GM18507 (cell line): ENCODE measurements at regions not wholly inside any gene's neighbourhood (a gene's known extent, or its start where the extent isn't known, plus 50 kb on each side); places are given as distances from the start of the nearest gene placed in this dataset.
A peak's percentile ranks its signal among the peaks of the same experiment; 100 is the strongest.
"Not testable (repeated sequence)": the region's sequence is repeated elsewhere in the genome, so short reads cannot be mapped to it uniquely, and the experiment has no call there.

Source experiments
- DNase-seq: peaks from one replicate; pipeline ENCODE4 v3.0.0; 2011; ENCODE audit warnings: low read depth; ENCODE audit not compliant: insufficient read length; ENCODE audit errors: extremely low spot score
- FAIRE-seq: peaks from 2 replicates; lab custom pipeline; 2011; peaks lifted over from hg19 to GRCh38; lab: Jason Lieb, UNC

DNA sequence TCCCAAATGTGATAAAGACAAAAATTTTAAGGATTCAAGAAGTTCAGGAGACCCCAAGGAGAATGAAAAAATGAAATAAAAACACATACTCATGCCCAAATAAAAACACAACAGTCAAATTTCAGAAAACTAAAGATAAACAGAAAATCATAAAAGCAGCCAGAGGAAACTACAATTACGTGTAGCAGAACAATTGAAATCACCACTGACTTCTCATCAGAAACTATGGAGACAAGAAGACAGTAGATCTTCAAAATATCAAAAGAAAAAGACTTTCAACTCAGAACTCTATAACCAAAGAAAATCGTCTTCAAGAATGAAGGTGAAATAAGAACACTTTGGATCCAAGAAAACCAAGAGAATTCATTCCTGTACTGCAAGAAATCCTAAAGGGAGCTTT is 54.9 kb downstream of the DIO3 start:
- no peak for DNase-seq
- FAIRE-seq = no peak

DNA sequence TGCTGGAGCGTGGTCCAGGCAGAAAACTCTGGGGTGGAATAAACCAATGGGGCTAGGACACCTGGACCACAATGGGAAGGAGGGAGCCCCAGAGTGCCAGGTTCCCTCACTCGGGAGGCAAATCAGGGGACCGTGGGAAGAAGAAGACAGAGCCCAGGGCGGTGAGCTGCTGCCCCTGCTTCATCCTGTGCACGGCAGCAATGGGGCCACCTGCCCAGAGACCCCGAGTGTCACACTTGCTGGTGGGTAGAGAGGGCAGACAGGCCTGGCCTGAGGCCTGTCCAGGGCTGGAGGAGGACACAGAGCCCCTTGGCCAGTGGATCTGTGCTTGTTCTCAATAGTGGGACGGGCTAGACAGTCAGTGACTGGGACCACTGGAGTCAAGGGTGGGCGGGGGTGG is 58.2 kb downstream of the DIO3 start:
- no peak for FAIRE-seq
- DNase-seq = no peak

DNA sequence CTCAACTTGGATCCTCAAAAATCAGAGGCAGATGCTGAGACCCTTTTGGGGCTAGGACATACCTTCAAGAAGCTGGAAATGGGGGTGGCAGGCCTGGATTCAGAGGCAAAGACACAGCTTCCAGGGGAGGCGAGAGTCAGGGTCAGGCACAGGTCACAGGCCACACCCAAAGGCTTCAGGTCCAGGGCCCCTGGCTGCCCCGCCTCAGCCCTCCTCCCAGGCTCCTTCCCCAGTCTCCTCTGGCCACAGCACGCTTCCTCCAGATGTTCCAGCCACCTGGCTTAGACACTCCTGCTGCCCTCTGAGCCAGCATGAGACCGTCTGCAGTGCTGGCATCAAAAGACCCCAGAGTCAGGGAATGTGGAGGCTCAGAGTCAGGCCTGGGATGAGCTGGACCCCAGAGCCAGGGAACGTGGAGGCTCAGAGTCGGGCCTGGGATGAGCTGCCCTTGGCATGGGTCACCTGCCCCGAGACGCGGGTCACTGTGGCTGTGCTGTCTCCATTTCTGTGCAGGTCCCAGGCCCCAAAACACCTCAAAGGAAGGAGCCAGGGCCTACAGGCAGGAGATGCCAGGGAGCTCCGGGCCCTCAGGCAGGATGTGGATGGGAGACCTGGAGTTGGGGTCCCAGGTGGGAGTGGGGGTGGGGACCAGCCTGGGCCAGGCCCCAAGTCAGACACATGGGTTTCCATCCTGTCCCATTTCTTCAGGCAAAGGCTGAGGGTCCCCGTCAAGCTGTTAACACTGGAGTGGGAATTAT is 58.9 kb downstream of the DIO3 start:
- FAIRE-seq (no peak), DNase-seq (no peak)

DNA sequence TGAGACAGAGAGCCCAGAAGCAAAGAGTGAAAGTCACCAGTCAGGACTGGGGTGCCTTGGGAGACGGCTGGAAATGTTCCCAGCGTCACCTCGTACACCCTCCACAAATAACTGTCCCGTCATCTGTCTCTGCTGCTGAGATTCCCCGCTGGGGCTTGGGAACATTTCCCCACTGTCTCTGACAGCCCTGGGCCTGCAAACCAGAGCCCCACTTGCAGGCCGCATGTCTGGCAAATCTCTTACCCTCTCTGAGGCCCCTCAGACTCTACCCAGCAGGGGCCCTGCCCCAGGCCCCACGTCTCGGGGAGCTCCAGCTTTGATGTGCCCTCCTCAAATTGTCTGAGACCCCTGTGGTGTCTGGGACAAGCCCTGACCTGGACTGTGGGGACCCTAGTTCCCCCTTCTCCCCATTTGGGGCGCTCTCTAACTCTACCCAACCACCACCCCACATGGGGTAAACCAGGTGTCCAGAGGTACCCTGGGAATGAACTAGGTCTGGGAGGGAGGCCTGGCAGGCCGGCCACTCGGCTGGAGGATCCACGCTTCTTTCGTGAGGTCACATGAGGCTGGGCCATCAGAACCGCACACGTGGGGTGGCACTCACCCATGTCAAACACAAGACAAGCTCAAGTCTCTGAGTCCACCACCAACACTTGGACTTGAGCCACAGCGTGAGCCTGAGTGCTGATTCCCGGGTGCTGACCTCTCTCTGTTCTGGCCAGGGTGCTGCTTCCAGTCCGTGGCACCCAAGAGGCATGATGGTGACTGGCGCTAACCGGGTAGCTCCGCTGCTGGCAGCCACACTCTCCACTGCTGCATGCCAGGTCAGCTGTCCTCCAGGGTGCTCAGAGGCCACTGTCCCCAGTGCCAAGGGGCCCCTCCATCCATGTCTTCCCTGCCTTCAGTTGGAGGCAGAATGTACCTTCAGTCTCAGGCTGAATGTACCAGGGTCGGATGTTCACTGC is 59.8 kb downstream of the DIO3 start:
- DNase-seq (no peak), FAIRE-seq (no peak)

DNA sequence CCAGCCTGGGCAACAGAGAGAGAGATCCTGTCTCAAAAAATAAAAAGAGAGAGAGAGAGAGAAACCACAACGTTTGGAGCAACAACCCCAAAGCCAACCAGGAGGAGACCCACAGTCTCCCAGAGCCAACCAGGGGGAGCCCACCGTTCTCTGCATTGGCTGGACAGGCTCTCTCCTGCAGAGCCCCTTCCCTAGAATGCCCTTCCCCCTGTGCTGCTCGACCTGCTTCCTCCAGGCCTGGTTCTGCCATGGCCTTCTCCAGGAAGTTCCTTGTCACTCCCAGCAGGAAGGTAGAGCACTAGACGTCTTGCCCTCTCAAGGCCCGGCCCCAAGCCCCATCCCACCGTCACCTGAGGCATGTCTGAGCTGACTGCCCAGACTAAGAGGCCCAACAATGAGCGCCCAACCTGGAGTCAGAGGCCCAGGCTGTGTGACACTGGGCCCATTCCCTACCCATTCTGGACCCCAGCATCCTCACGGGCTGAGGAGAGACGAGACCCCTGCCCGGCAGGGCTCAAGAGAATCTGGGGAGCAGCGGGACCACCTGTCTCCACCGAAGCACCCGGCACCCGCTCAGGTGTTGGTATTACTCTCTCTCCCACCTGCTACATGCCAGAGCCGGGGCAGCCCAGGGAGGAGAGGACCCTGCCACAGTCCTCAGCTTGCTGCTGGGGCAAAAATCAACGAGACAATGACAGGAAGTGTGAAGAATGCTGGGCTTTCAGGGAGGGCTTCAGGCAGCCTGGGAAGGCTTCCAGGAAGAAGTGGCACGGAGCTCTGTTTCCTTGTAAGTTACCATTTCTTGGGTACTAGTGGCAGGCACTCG is 61.2 kb downstream of the DIO3 start:
- FAIRE-seq (no peak), DNase-seq (no peak)

DNA sequence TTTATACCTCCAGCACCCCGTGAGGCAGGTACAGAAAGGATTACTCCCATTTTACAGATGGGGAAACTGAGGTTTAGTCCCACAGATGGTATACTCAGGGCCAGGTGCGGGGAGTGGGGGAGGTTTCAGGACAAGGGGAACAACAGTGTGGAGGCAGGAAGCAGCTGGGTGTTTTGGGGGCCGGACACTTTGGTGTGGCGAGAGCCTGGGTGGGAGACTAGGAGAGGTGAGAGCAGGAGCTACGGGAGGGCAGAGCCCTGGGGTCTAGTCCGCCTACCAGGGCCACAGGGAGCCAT is 61.7 kb downstream of the DIO3 start:
- FAIRE-seq = no peak
- DNase-seq = no peak

DNA sequence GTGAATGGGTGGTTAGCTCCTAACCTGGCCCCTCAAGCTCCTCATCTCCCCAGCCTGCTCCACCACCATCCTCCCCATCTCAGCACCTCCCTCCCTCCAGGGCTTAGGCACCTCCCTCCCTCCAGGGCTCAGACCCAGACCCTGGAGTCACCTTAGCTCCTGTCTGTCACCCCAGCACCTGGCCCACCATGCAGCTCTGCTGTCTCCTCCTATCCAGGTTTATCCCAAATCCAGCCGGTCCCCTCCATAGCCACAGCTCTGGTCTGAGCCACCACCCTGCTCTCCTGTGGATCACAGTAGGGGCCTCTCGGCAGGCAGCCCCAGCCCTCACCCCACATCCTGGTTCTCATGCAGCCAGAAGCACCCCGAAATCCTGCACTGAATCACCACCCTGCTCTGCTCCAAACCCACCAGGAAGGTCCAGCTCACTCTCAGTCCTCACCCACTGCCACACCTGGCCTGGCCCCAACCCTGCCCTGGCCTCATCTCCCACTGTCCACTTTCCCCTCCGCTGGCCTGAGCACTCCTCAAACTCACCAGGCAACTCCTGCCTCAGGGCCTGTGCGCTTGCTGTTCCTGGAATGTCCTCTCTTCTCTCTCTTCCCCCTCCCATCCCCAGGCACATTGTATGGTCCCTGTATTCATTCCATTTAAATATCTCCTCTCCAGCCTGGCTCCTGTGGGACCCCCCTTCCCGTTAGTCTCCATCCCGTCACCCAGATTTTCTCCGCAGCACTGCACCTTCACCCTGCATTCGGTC is 62.6 kb downstream of the DIO3 start:
- no peak for FAIRE-seq
- DNase-seq = no peak

DNA sequence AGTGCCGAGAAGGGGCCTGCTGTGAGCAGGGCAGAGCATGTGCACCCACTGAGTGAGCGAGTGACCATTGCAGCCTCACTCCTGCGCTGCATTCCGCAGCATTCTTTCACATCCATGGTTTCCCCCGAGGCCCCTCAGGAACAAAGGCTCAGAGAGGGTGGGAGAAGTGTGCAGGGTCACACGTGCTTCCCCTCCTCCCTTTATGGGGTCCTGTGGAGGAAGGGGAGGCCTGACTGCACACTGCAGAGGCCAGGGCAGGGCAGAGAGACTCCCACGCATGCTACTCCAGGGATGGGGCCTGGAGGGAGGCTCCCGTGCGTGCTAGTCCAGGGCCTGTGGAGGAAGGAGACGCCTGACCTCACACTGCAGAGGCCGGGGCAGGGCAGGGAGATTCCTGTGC is 63.2 kb downstream of the DIO3 start:
- no peak for DNase-seq
- FAIRE-seq = no peak

DNA sequence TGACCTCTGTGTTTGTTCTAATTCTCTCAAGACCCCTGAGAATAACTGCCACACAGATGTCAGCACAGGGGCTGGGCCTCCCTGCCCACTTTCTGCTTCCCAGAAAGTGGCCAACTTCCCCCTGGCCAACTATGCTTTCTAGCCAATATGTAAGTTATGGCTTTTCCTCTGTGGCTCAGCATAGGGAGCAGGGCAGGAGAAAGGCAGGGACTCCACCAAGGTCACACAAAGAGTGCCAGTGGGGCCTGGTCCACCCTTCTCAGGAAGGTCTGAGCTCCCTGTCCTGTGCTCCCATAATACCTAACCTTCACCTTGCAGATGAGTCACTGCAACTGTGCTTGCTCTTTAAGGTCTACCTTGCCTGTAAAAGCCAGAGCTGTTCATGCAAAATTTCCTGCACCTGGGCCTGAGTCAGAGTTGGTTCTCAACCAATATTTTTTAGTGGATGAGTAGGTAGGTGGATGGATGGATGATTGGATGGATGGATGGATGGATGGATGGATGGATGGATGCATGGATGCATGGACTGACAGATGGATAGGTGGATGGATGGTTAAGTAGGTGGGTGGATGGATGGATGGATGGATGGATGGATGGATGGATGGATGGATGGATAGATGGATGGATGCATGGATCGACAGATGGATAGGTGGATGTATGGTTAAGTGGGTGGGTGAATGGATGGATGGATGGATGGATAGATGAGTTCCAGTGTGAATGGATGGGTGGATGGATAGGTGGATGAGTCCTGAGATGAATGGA is 64.2 kb downstream of the DIO3 start:
- no peak for FAIRE-seq
- DNase-seq = no peak

DNA sequence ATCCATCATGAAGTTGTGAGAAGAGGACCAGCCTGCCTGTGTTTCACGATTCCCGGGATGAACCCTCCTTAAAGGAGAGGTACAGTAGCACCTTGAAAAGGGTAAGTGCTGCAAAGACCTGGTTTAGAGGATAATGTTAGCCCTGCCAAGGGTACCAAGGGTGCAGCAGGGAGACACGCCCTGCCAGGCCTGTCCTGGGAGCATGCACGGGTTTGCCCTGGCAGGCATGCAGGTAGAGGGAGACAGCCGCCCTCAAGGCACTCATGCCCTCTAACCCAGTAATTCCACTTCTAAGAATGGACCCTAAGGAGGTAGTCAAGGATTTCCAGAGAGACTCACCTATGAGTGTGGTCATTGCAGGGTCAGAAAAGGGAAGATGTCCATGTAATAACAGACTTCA is 65.0 kb downstream of the DIO3 start:
- DNase-seq (no peak), FAIRE-seq (no peak)

DNA sequence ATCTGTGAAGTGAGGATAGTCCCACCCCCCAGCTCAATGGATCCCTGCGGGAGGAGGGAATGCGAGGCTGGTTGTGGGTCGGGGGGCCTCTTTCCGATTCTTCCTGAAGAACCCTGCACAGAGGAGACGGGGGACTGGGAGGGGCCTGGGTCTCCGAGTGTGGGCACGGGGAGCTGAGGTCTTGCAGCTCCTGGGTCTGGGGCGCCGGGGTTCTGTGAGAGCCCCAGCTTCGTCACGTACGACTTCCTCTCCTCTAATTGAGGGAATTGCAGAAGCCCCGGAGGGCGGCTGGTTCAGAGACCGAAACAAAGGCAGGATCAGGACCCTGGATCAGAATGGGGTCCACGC is 66.6 kb downstream of the DIO3 start:
- FAIRE-seq (no peak), DNase-seq (no peak)

DNA sequence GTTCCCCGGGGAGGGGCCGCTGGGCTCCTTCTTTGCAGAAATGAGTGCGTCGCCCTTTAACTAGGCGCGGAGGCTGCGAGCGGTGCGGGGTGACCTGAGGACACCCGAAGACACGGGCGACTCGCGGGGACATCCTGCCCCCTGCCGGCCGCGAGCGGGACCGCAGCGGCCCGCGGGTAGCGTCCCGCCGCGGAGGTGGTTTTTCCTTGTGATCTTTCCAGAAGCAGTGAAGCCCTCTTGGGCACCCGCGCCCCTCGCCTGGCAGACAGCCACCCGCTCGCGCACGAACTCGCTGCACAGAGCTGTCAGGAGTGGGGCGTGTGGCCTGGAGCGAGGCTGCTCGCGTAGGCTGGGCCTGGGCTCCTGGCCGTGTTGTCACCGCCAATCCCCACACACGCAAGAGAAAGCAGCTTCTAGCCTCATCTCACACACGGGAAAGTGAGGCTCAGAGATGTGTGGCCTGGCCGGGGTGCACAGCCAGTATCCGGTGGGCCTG is 67.2 kb downstream of the DIO3 start:
- DNase-seq (peak; percentile 74), FAIRE-seq (peak; percentile 59)

DNA sequence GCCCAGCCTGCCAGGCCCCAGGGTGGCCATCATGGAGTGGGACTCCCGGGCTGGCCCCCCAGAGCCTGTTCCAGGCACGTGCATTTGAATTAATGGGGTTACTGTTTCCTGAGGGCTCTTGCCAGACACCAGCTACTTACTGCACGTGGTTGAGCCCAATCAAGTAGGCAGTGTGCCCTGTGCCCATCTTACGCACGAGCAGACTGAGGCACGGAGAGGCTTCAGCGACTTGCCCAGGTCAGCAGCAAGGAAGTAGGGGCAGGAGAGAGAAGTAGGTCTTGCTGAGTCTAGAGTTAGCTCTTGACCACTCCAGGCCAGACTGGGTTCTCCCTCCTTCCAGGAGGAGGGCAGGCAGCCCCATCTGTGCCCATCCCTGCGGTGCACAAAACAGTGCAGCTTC is 67.7 kb downstream of the DIO3 start:
- FAIRE-seq = no peak

DNA sequence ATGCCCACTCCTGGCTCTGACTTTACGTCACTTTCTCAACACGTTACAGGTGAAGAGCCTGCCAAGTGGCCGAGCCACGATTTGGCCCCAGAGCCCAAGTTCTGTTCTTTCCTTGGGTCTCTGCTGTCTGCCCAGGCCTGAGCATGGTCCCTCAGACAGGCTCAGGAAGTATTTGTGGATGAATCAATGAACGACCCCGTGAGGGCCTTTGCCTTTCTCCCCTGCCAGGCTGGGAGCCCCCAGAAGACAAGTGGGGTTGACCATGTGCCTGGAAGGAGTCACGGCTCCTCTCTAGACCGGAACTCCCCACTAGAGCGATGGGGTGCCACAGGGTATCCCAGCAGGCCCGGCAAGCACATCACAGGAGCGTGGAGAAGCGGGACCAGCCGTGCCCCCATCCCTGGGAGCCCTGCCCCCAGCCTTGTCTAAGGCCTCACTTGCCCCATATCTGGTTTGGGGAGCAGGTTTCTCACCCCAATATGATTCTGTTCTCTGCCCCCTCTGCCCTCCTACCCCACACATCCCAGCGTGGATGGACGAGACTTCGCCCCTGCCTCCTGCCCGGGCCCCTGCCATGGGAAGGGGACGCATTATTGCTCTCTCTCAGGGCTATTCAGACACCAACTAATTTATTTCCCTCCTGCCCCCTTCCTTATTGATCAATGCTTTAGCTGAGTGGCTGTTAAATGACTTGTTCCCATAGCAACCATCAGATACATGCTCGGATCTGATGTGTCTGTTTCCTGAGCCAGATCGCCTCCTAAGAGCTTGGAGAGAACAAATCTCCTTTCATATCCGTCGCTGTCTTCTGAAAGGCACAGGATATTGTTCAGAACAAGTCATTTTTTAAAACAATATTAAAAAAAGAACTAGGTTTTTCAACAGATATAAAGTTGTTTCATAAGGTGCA is 69.0 kb downstream of the DIO3 start:
- DNase-seq (no peak), FAIRE-seq (no peak)

More for the DNA sequence above, 67.7 kb downstream of the DIO3 start:
- DNase-seq = no peak

DNA sequence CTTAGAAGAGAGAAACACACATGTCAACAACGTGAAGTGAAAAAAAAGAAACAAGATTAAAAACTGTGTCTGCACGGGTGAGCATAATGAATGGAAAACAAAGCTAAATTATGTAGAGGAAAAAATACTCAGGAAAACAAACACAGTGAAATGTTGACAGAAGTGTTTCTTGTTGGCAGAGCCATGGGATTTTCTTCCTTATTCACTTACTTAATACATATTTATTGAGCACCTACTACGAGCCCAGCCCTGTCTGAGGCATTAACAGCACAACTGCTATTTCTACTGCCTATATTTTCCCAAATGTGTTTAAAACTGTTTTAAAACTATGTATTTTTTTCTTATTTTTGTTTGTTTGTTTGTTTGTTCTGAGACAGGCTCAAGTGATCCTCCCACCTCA is 69.9 kb downstream of the DIO3 start:
- no peak for DNase-seq
- FAIRE-seq = no peak

DNA sequence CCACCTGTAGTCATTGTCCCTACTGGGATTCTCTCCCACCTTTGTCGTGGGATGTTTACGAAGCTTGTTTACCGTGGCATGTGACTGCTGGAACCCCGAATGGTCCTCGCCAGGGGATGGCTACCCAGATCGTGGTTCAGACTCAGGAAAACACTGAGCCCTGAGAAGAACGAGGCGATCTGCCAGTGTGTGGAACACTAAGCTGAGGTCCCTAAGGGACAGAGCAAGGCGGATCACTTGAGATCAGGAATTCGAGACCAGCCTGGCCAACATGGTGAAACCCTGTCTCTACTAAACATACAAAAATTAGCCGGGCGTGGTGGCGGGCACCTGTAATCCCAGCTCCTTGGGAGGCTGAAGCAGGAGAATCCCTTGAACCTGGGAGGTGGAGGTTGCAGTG is 70.7 kb downstream of the DIO3 start:
- not testable (repeated sequence) for DNase-seq

DNA sequence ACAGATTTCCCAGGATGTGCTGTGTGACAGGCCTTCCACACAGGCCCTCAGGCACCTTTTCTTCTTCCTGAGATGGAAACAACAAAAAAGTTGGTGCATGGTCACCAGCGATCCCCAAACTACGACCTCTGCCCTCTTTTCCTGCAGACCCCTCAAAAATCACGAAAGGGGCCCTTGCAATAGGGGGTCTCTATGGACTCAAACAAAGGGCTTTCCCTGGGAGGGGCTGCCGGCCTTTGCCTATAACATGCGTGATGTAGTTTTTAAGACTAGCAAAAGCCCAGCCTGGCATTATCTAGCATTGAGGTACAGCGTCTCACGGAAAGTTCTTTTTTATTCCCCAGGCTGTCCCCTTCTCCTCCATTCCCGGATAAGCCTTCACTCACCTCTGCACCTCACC is 71.2 kb downstream of the DIO3 start:
- FAIRE-seq (no peak), DNase-seq (no peak)

More for the DNA sequence above, 70.7 kb downstream of the DIO3 start:
- not testable (repeated sequence) for FAIRE-seq

DNA sequence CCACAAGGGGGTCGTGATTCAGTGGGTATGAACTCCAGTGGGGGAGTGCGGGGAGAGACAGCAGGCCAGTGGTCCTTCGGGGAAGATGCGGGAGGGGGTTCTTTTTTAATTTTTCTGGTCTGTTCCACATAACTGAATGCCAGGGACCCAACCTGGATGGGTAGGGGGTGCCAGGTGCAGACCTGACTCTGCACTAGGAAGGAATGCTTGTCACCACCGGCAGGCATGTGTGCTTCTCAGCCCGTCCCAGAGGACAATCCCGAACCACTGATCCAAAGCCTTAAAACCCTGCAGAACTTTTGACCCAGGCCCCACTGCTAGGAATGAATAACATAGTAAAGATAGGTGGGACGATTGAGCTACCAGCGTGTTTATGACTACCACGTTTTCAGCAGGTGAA is 72.0 kb downstream of the DIO3 start:
- DNase-seq (no peak), FAIRE-seq (no peak)
